Hepatocyte (in vitro differentiated cells): ENCODE measurements at regions not wholly inside any gene's neighbourhood (a gene's known extent, or its start where the extent isn't known, plus 50 kb on each side); places are given as distances from the start of the nearest gene placed in this dataset.

Experiments used
- DNase-seq: peaks from one replicate; pipeline ENCODE4 v3.0.0-alpha.2; 2016; ENCODE audit warnings: low spot score
- H2AFZ ChIP-seq: fragments of 200-600 bp; sonication (generic); 2 replicates; pipeline ENCODE4 v1.6.0; 2016; ENCODE audit warnings: antibody characterized with exemption, mild to moderate bottlenecking
- H3K27ac ChIP-seq: fragments of 200-600 bp; sonication (generic); 2 replicates; pipeline ENCODE4 v1.5.1; 2016; ENCODE audit warnings: mild to moderate bottlenecking
- H3K27me3 ChIP-seq: fragments of 200-600 bp; sonication (generic); 2 replicates; pipeline ENCODE4 v1.6.1; 2016
- H3K36me3 ChIP-seq: fragments of 200-600 bp; sonication (generic); replicated peaks from 2 replicates; pipeline ENCODE4 v1.5.1; 2016; ENCODE audit warnings: low read depth; ENCODE audit not compliant: insufficient read depth
- H3K4me1 ChIP-seq: fragments of 200-600 bp; sonication (generic); 2 replicates; pipeline ENCODE4 v1.5.1; 2016; ENCODE audit warnings: mild to moderate bottlenecking, moderate library complexity; ENCODE audit not compliant: insufficient read depth
- H3K4me2 ChIP-seq: fragments of 200-600 bp; sonication (generic); 2 replicates; pipeline ENCODE4 v1.6.0; 2016
- H3K4me3 ChIP-seq: fragments of 200-600 bp; sonication (generic); 2 replicates; pipeline ENCODE4 v1.5.1; 2016; ENCODE audit warnings: mild to moderate bottlenecking
- H3K79me2 ChIP-seq: fragments of 200-600 bp; sonication (generic); 2 replicates; pipeline ENCODE4 v1.6.0; 2017; ENCODE audit warnings: mild to moderate bottlenecking
- H3K9me2 ChIP-seq: fragments of 200-600 bp; sonication (generic); replicated peaks from 2 replicates; pipeline ENCODE4 v1.6.0; 2017; ENCODE audit warnings: mild to moderate bottlenecking; ENCODE audit not compliant: insufficient read depth
- H3K9me3 ChIP-seq: fragments of 200-600 bp; sonication (generic); 2 replicates; pipeline ENCODE4 v1.5.1; 2016; ENCODE audit warnings: low read depth, mild to moderate bottlenecking
- H4K20me1 ChIP-seq: fragments of 200-600 bp; sonication (generic); 2 replicates; pipeline ENCODE4 v1.6.0; 2016; ENCODE audit warnings: mild to moderate bottlenecking; ENCODE audit not compliant: insufficient read depth, poor library complexity, severe bottlenecking
- CTCF ChIP-seq: fragments of 200-600 bp; sonication (generic); IDR thresholded peaks from 2 replicates; pipeline ENCODE4 v1.5.1; 2016; ENCODE audit warnings: antibody characterized with exemption, mild to moderate bottlenecking; ENCODE audit not compliant: poor library complexity
- EZH2 ChIP-seq: fragments of 200-600 bp; sonication (generic); IDR thresholded peaks from 2 replicates; pipeline ENCODE4 v1.6.1; 2016; ENCODE audit warnings: antibody characterized with exemption, mild to moderate bottlenecking, borderline replicate concordance
- EZH2phosphoT487 ChIP-seq: fragments of 200-600 bp; sonication (generic); IDR thresholded peaks from one replicate; pipeline ENCODE4 v1.6.1; 2018; ENCODE audit warnings: antibody characterized with exemption, mild to moderate bottlenecking, low read depth, moderate library complexity; ENCODE audit not compliant: unreplicated experiment, severe bottlenecking
- WGBS: methylation state at CpG from one replicate; pipeline ENCODE4 v1.1.6; 2016; ENCODE audit warnings: low lambda C conversion rate; ENCODE audit errors: missing lambda C conversion rate; 5-methylcytosine and 5-hydroxymethylcytosine counted together

GRCh38 chr1:78237364-78237916, 191.7 kb downstream of the GIPC2 start:
- no peak for TF ChIP-seq EZH2
- no peak for TF ChIP-seq EZH2phosphoT487
- TF ChIP-seq CTCF = no peak
- no peaks in the 10 kb centered on the region for H3K36me3 ChIP-seq
- no peak overlapping the region for H3K4me2 ChIP-seq
- H3K4me1 ChIP-seq = no peaks in the 10 kb centered on the region
- no peak overlapping the region for H2AFZ ChIP-seq
- no peaks in the 10 kb centered on the region for H3K9me3 ChIP-seq
- no peaks in the 10 kb centered on the region for H3K9me2 ChIP-seq
- H3K4me3 ChIP-seq = no peak overlapping the region
- WGBS = 31% methylated on average over 4 of the region's 4 CpGs
- peak; percentile 54 for DNase-seq
- no peak overlapping the region for H3K27ac ChIP-seq
- H3K79me2 ChIP-seq = no peaks in the 10 kb centered on the region
- no peaks in the 10 kb centered on the region for H3K27me3 ChIP-seq
- no peaks in the 10 kb centered on the region for H4K20me1 ChIP-seq

- H3K9me2 ChIP-seq = no peaks in the 10 kb centered on the region
- H2AFZ ChIP-seq = no peak overlapping the region
- no peaks in the 10 kb centered on the region for H3K9me3 ChIP-seq
- H3K4me2 ChIP-seq = no peak overlapping the region
- H4K20me1 ChIP-seq = no peaks in the 10 kb centered on the region
- no peak for TF ChIP-seq CTCF
- no peaks in the 10 kb centered on the region for H3K36me3 ChIP-seq
- no peak for DNase-seq
- no peak overlapping the region for H3K27ac ChIP-seq
- no peaks in the 10 kb centered on the region for H3K4me1 ChIP-seq
- 72% methylated on average over 2 of the region's 2 CpGs for WGBS
- H3K79me2 ChIP-seq = no peaks in the 10 kb centered on the region
- no peak overlapping the region for H3K4me3 ChIP-seq
- no peaks in the 10 kb centered on the region for H3K27me3 ChIP-seq
These were observed 194.4 kb downstream of the GIPC2 start for GRCh38 chr1:78240191-78240590.

- Histone ChIP-seq H3K36me3 (no peaks in the 10 kb centered on the region), H2AFZ (peak overlapping the region; percentile 8), H3K27me3 (no peaks in the 10 kb centered on the region), H4K20me1 (no peaks in the 10 kb centered on the region), H3K27ac (no peak overlapping the region), H3K4me1 (no peaks in the 10 kb centered on the region), H3K79me2 (no peaks in the 10 kb centered on the region), H3K9me2 (no peaks in the 10 kb centered on the region), H3K4me3 (no peak overlapping the region), H3K9me3 (no peaks in the 10 kb centered on the region), H3K4me2 (no peak overlapping the region)
- TF ChIP-seq CTCF = no peak
- TF ChIP-seq EZH2 = no peak
- TF ChIP-seq EZH2phosphoT487 = no peak
- WGBS = 54% methylated on average over 3 of the region's 3 CpGs
- no peak for DNase-seq
These were observed 195.0 kb downstream of the GIPC2 start for GRCh38 chr1:78240755-78241154.

- Histone ChIP-seq H3K27ac (no peak overlapping the region), H3K4me2 (no peak overlapping the region), H3K27me3 (no peaks in the 10 kb centered on the region), H3K9me3 (no peaks in the 10 kb centered on the region), H3K79me2 (no peaks in the 10 kb centered on the region), H3K36me3 (no peaks in the 10 kb centered on the region), H3K4me1 (no peaks in the 10 kb centered on the region), H3K9me2 (no peaks in the 10 kb centered on the region), H2AFZ (no peak overlapping the region), H3K4me3 (no peak overlapping the region), H4K20me1 (no peaks in the 10 kb centered on the region)
- 86% methylated on average over 2 of the region's 2 CpGs for WGBS
- TF ChIP-seq EZH2phosphoT487 (no peak), CTCF (no peak), EZH2 (no peak)
- no peak for DNase-seq
These were observed 201.3 kb downstream of the GIPC2 start for GRCh38 chr1:78247079-78247478.
